GM19351 (cell line): ENCODE measurements at regions not wholly inside any gene's neighbourhood (a gene's known extent, or its start where the extent isn't known, plus 50 kb on each side); places are given as distances from the start of the nearest gene placed in this dataset.
"Not testable (repeated sequence)": the region's sequence is repeated elsewhere in the genome, so short reads cannot be mapped to it uniquely, and the experiment has no call there.

Experiments used
- ATAC-seq: cut with Tn5 transposase; IDR thresholded peaks from one replicate; pipeline ENCODE4 v1.9.1; 2021; ENCODE audit warnings: mild to moderate bottlenecking, moderate library complexity; ENCODE audit not compliant: unreplicated experiment

GRCh38 chr2:228956701-228957474 lies 314.2 kb downstream of the PID1 start:
- no peak for ATAC-seq

DNA sequence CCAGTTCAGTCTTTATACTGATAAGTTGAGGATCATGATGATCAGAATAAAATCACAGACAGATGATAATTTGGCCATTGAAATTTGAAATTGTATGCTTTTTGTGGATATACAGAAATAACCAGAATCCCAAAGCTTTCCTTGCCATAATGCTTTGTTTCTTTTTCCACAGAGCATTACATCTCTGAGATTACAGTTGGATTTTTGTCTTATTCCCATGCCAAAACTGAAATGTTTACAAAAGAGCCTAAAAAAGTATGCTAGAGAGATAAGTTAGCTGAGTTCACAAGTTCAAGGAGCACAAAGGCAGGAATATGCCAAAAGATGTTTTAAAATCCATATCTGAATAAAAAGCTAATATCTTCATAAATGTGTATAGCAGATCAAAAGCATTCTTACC lies 321.3 kb downstream of the PID1 start:
- ATAC-seq, result no peak

DNA sequence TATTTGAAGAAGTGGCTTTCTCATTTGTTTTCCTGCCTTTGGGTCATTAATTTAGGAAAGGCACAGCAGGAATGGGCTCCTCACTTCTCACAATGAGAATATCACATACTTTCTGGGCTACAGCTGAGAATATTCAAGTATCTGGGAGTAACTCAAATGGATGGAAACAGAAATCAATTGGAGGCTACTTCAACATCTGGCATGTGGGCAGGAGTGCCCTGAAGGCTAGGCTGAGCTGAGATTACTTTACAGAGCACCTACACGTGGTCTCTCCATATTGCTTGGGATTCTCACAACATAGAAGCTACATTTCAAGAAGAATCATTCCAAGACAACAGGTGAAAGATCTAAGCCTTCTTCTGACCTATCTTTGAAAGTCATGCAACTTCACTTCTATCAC lies 325.4 kb downstream of the PID1 start:
- ATAC-seq, result no peak

DNA sequence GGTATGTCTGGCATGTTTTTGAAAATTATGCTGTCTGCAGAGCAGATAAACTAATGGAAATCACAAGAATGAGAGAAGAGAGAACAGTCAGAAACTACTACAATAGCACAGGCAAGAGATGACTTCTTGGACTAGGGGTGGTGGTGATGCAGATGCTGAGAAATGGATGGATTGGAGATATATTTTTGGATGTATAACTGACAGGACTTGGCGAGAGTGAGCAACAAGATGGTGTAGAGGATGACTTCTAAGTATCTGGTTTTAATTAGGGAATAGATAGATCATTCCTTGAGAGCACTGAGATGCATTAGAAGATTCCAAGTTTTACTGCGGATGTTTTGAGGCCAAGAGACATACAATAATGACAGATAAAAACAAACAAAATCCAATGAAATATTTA lies 328.2 kb downstream of the PID1 start:
- no peak for ATAC-seq

DNA sequence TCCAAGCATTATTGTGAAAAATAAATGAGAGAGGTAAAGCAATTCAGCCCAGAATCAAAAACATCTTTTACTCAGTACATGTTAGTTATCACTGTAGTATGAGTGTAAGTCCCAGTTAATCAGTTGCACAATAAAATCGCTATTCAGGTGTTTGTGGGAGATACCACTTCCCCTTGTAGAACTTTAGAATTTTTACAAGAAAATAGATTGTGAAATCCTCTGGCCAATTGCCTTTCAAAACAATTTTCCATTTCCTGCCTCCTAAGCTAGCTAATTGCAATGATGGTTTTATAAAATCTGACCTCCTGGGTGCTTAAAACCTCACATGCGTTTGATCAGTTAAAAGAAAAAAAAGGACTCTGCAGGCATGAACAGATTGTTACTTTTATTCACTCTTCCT lies 332.5 kb downstream of the PID1 start:
- ATAC-seq, result no peak

- ATAC-seq, result no peak
Observed at GRCh38 chr2:228927028-228928010, 343.8 kb downstream of the PID1 start.

GRCh38 chr2:228919808-228920207 lies 351.3 kb downstream of the PID1 start:
- ATAC-seq, result no peak

- ATAC-seq, result no peak
Observed at GRCh38 chr2:228917220-228917619, 353.9 kb downstream of the PID1 start.

GRCh38 chr2:228916416-228917090 lies 354.5 kb downstream of the PID1 start:
- no peak for ATAC-seq

- no peak for ATAC-seq
Observed at GRCh38 chr2:228913176-228913575, 357.9 kb downstream of the PID1 start.

DNA sequence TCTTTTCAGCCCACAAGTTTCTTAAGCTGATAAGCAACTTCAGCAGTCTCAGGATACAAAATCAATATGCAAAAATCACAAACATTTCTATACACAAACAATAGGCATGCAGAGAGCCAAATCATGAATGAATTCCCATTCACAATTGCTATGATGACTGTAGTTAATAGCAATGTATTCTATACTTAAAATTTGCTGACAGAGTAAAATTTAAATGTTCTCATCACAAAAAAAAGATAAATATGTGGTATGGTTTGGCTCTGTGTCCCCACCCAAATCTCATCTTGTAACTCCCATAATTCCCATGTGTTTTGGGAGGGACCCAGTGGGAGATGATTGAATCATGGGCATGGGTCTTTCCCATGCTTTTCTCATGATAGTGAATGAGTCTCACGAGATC lies 360.2 kb downstream of the PID1 start:
- ATAC-seq, result not testable (repeated sequence)

GRCh38 chr2:228902176-228902575 lies 368.9 kb downstream of the PID1 start:
- ATAC-seq, result no peak

GRCh38 chr2:228901531-228901930 lies 369.6 kb downstream of the PID1 start:
- no peak for ATAC-seq

DNA sequence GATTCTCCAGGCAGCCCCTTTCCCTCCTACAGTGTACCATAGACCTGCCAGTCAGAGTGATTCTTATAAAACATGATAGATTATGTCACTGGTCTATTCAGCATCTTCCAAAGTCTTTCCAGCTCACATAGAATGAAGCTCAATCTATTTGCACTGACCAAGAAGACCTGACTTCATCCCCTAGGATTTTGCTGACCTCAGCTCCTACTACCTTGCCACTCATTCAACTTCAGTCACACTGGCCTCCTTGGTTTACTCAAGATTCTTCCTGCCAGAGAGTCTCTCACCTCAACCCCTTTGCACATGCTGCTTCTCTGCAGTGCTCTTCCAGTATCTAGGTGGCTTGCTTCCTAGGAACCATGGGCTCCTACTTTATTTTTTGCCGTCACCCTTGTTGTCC lies 392.9 kb downstream of the PID1 start:
- no peak for ATAC-seq

GRCh38 chr2:228876276-228876675 lies 394.8 kb downstream of the PID1 start:
- no peak for ATAC-seq

DNA sequence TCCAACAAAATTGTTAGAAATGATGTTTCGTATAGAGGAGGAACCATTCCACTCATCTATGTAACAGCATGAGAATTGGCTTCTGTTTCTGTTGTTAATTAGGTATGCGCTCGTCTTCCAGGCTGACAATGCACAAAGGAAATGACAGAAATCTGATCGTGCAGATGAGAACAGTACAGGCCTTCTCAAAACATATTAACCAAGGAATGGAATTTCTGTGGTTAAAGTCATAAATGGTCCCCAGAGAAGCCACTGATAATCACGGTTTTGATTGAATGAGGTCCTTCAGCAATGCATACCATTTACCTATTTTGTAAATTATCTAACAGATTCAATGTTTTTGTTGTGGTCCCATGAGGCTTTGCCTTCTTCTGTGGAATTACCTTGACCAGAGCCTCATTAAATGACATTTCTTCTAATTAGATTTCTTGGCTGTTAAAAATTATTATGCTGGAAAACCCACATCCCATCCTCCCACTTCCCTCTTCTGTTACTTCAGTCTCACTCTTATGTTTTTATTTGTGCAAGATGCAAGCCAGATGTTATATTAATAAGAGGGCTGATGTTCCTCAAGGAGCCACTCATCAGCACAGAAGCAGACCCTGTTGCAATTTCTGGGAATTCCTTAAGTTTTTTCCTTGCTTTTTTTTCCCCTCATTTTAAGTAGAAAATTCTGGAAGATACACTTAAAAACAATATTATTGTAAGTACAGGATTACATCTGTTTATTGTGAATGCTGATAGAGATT lies 395.8 kb downstream of the PID1 start:
- ATAC-seq, result no peak

- no peak for ATAC-seq
Observed at GRCh38 chr2:228871012-228871411, 400.1 kb downstream of the PID1 start.

DNA sequence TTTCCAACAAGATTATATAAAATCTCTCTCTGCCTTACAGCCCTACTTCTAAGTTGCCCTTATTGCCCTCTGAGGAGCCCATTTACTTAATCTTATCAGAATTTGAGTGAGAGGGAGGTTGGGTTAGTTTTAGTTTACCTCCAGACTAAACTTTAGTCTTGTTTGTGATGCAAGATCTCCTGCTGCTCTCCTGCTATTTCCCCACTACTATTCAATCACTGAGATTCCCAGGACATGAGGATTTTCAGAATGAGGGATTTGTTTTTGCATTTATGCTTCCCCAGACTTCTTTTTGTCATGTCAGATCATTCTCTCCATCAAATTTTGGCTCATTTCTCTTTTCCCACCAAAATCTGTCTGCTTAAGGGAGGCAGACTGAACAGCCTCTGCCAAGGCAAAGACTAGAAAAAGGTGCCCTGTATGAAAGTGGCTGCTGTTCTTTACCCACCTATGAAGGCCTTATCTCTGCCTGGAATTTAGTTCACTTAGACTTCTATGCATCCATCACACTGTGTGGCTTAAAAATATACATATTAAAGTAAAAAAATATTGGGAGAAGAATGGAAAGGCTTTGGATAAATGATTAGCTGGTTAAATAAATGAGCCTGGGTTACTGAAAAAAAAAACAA lies 401.3 kb downstream of the PID1 start:
- no peak for ATAC-seq

- ATAC-seq, result no peak
Observed at GRCh38 chr2:228867406-228867805, 403.7 kb downstream of the PID1 start.

DNA sequence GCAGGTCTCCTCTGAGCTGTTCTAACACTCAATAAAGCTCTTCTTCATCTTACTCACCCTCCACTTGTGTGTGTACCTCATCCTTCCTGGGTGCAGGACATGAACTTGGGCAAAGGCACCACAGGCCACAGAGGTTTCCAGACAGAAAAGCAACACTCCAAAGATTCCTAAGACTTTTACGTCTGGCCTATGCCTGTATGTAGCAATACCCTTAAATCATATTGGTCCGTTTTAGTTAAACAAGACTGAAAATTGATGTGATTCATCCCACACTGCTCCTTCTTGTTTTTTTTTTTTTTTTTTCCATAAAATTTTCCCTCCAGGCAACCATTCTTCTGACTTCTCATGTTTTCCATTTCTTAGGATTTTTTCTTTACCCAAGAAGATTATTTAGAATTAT lies 404.3 kb downstream of the PID1 start:
- ATAC-seq, result no peak
